GM23338 (cell line): ENCODE measurements at regions not wholly inside any gene's neighbourhood (a gene's known extent, or its start where the extent isn't known, plus 50 kb on each side); places are given as distances from the start of the nearest gene placed in this dataset.

ENCODE experiments used
- CTCF ChIP-seq, 2 experiments: fragments of 200-600 bp in 1 of 2; sonication (generic) in 1 of 2; conservative IDR thresholded peaks; 2 replicates each; pipeline versions ENCODE4 v1.5.1 to v1.6.1; 2016 to 2017; ENCODE audit warnings: antibody characterized with exemption in 2 of 2, low read depth in 2 of 2, mild to moderate bottlenecking in 2 of 2, moderate library complexity in 1 of 2
- ETS1 ChIP-seq: IDR thresholded peaks from 2 replicates; pipeline ENCODE4 v1.6.1; 2016; ENCODE audit warnings: antibody characterized with exemption

GRCh38 chr4:129364747-129365452 is 268.9 kb downstream of the C4orf33 start:
- no peak for TF ChIP-seq ETS1
- 0 out of 4 replicates have a peak, but pooled peaks of 1 of the 2 experiments have one; percentile 17 for TF ChIP-seq CTCF (conservative IDR thresholded peaks at IDR 0.05; ENCODE audit: low read depth in 2 of 2)
